ENCODE measurements at regions not wholly inside any gene's neighbourhood (a gene's known extent, or its start where the extent isn't known, plus 50 kb on each side); places are given as distances from the start of the nearest gene placed in this dataset.

DNA sequence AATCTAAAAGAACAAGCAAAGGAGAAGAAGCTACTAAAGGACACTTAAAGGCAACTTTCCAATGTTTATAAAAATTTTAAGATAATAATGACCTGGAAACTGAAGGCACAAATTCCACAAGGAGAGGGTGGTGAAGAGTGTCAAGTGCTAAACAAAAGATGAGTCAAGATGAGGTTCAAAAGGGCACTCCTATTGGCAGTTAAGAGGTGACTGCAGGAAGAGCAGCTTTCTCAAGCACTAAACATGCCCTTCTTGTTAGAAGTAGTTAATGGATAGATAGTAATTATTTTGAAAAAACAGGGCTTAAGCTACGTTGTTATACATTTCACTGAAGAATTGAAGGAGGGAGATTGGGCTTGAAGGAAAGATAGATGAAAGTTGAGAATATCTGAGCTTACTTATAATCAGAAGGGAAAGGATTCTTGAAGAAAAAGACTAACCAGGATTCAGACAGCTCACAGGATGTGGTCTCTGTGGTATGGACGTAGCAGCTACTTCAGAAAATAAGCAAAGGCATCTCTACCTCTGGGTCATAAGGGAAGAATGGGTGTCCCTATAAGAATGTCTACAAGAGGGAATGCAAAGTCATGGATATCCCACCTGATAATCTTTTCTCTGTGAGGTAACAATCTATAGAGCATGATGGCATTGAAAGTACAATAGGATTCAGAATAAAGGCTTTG is 454.7 kb upstream of the SLC39A10 start:
- TF ChIP-seq, protein P1, sequence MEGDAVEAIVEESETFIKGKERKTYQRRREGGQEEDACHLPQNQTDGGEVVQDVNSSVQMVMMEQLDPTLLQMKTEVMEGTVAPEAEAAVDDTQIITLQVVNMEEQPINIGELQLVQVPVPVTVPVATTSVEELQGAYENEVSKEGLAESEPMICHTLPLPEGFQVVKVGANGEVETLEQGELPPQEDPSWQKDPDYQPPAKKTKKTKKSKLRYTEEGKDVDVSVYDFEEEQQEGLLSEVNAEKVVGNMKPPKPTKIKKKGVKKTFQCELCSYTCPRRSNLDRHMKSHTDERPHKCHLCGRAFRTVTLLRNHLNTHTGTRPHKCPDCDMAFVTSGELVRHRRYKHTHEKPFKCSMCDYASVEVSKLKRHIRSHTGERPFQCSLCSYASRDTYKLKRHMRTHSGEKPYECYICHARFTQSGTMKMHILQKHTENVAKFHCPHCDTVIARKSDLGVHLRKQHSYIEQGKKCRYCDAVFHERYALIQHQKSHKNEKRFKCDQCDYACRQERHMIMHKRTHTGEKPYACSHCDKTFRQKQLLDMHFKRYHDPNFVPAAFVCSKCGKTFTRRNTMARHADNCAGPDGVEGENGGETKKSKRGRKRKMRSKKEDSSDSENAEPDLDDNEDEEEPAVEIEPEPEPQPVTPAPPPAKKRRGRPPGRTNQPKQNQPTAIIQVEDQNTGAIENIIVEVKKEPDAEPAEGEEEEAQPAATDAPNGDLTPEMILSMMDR (IDR thresholded peaks at IDR 0.05; ENCODE audit: low read depth, low read length), result no peak
- TF ChIP-seq EZH2phosphoT487 (IDR thresholded peaks at IDR 0.05; ENCODE audit: low read depth), result no peak
